Activated T-helper 2 cell treated with anti-CD3 and anti-CD28 coated beads, Interferon-gamma antibody, Interleukin-2, Interleukin-4, amounts not matched to agents 10 μg/mL and 5 μg/mL and 100 μg/mL, durations not matched to agents 14 hours and 24 hours and 36 hours (primary cell): ENCODE measurements at regions not wholly inside any gene's neighbourhood (a gene's known extent, or its start where the extent isn't known, plus 50 kb on each side); places are given as distances from the start of the nearest gene placed in this dataset.

Experiments
- DNase-seq: peaks from one replicate; pipeline ENCODE4 v3.0.0; 2021; ENCODE audit warnings: low spot score
- H3K27ac Mint-ChIP-seq: one replicate; pipeline ENCODE4 v1.8.0; 2021; ENCODE audit warnings: mixed read lengths
- H3K27me3 Mint-ChIP-seq: one replicate; pipeline ENCODE4 v1.8.0; 2021; ENCODE audit warnings: low read depth, mixed read lengths
- H3K36me3 Mint-ChIP-seq: one replicate; pipeline ENCODE4 v1.8.0; 2021; ENCODE audit warnings: low read depth, mixed read lengths
- H3K4me1 Mint-ChIP-seq: one replicate; pipeline ENCODE4 v1.8.0; 2021; ENCODE audit warnings: low read depth, mixed read lengths
- H3K4me3 Mint-ChIP-seq: one replicate; pipeline ENCODE4 v1.8.0; 2021; ENCODE audit warnings: low read depth, mild to moderate bottlenecking, moderate library complexity, mixed read lengths
- H3K9me3 Mint-ChIP-seq: one replicate; pipeline ENCODE4 v1.8.0; 2021; ENCODE audit warnings: mixed read lengths
- intact Hi-C: fragments of 100-400 bp; cut with micrococcal nuclease; formaldehyde crosslinking; loops from one replicate; pipeline ENCODE4 v1.15.1; 2023

- no peaks in the 10 kb centered on the region for H3K4me1 Mint-ChIP-seq
- no peaks in the 10 kb centered on the region for H3K9me3 Mint-ChIP-seq
- DNase-seq: no peak
- no peak overlapping the region for H3K27ac Mint-ChIP-seq
- no peaks in the 10 kb centered on the region for H3K27me3 Mint-ChIP-seq
- H3K4me3 Mint-ChIP-seq: no peak overlapping the region
- intact Hi-C loops: no loop called here
- H3K36me3 Mint-ChIP-seq: no peaks in the 10 kb centered on the region
Observed at GRCh38 chr15:47384341-47384740, 333.0 kb upstream of the SEMA6D start.

GRCh38 chr15:47384776-47385175, 332.5 kb upstream of the SEMA6D start:
- intact Hi-C loops: no loop called here
- H3K4me3 Mint-ChIP-seq: no peak overlapping the region

GRCh38 chr15:47386459-47386858, 330.8 kb upstream of the SEMA6D start:
- no peak for DNase-seq
- intact Hi-C loops: no loop called here
- no peaks in the 10 kb centered on the region for H3K36me3 Mint-ChIP-seq
- no peaks in the 10 kb centered on the region for H3K9me3 Mint-ChIP-seq
- no peak overlapping the region for H3K4me3 Mint-ChIP-seq
- no peaks in the 10 kb centered on the region for H3K27me3 Mint-ChIP-seq
- no peak overlapping the region for H3K27ac Mint-ChIP-seq
- no peaks in the 10 kb centered on the region for H3K4me1 Mint-ChIP-seq

More at GRCh38 chr15:47384776-47385175, 332.5 kb upstream of the SEMA6D start:
- Mint-ChIP-seq H3K27me3 (no peaks in the 10 kb centered on the region), H3K27ac (no peak overlapping the region), H3K4me1 (no peaks in the 10 kb centered on the region), H3K9me3 (no peaks in the 10 kb centered on the region), H3K36me3 (no peaks in the 10 kb centered on the region)
- DNase-seq: no peak

GRCh38 chr15:47388299-47388698, 329.0 kb upstream of the SEMA6D start:
- H3K27me3 Mint-ChIP-seq: no peaks in the 10 kb centered on the region
- no peaks in the 10 kb centered on the region for H3K9me3 Mint-ChIP-seq
- H3K4me1 Mint-ChIP-seq: no peaks in the 10 kb centered on the region
- no peaks in the 10 kb centered on the region for H3K36me3 Mint-ChIP-seq
- H3K4me3 Mint-ChIP-seq: no peak overlapping the region
- no peak for DNase-seq
- H3K27ac Mint-ChIP-seq: no peak overlapping the region
- intact Hi-C loops: no loop called here

- no peak overlapping the region for H3K4me3 Mint-ChIP-seq
- intact Hi-C loops: no loop called here
- H3K36me3 Mint-ChIP-seq: no peaks in the 10 kb centered on the region
- no peak for DNase-seq
- no peaks in the 10 kb centered on the region for H3K9me3 Mint-ChIP-seq
- no peaks in the 10 kb centered on the region for H3K27me3 Mint-ChIP-seq
- no peak overlapping the region for H3K27ac Mint-ChIP-seq
- no peaks in the 10 kb centered on the region for H3K4me1 Mint-ChIP-seq
Observed at GRCh38 chr15:47390208-47390765, 327.0 kb upstream of the SEMA6D start.

- intact Hi-C loops: no loop called here
- no peak overlapping the region for H3K4me3 Mint-ChIP-seq
- no peak for DNase-seq
- no peaks in the 10 kb centered on the region for H3K9me3 Mint-ChIP-seq
- no peaks in the 10 kb centered on the region for H3K27me3 Mint-ChIP-seq
- no peaks in the 10 kb centered on the region for H3K4me1 Mint-ChIP-seq
- no peak overlapping the region for H3K27ac Mint-ChIP-seq
- no peaks in the 10 kb centered on the region for H3K36me3 Mint-ChIP-seq
Observed at GRCh38 chr15:47394286-47394809, 323.0 kb upstream of the SEMA6D start.

GRCh38 chr15:47395076-47395475, 322.2 kb upstream of the SEMA6D start:
- no peak overlapping the region for H3K27ac Mint-ChIP-seq
- H3K4me3 Mint-ChIP-seq: no peak overlapping the region
- intact Hi-C loops: no loop called here

GRCh38 chr15:47397655-47398054, 319.6 kb upstream of the SEMA6D start:
- no peaks in the 10 kb centered on the region for H3K27me3 Mint-ChIP-seq
- DNase-seq: no peak
- intact Hi-C loops: no loop called here
- no peak overlapping the region for H3K4me3 Mint-ChIP-seq
- no peaks in the 10 kb centered on the region for H3K36me3 Mint-ChIP-seq
- no peaks in the 10 kb centered on the region for H3K9me3 Mint-ChIP-seq
- no peaks in the 10 kb centered on the region for H3K4me1 Mint-ChIP-seq
- H3K27ac Mint-ChIP-seq: no peak overlapping the region

More at GRCh38 chr15:47395076-47395475, 322.2 kb upstream of the SEMA6D start:
- Mint-ChIP-seq H3K27me3 (no peaks in the 10 kb centered on the region), H3K36me3 (no peaks in the 10 kb centered on the region), H3K4me1 (no peaks in the 10 kb centered on the region), H3K9me3 (no peaks in the 10 kb centered on the region)
- DNase-seq: no peak

- intact Hi-C loops: no loop called here
- no peak overlapping the region for H3K4me3 Mint-ChIP-seq
- H3K36me3 Mint-ChIP-seq: no peaks in the 10 kb centered on the region
- H3K27ac Mint-ChIP-seq: no peak overlapping the region
- no peak for DNase-seq
- H3K4me1 Mint-ChIP-seq: no peaks in the 10 kb centered on the region
- H3K9me3 Mint-ChIP-seq: no peaks in the 10 kb centered on the region
- H3K27me3 Mint-ChIP-seq: no peaks in the 10 kb centered on the region
Observed at GRCh38 chr15:47398132-47398531, 319.2 kb upstream of the SEMA6D start.

- Mint-ChIP-seq H3K4me3 (no peak overlapping the region), H3K27ac (no peak overlapping the region), H3K9me3 (no peaks in the 10 kb centered on the region), H3K4me1 (no peaks in the 10 kb centered on the region), H3K27me3 (no peaks in the 10 kb centered on the region), H3K36me3 (no peaks in the 10 kb centered on the region)
- intact Hi-C loops: no loop called here
- no peak for DNase-seq
Observed at GRCh38 chr15:47398594-47398993, 318.7 kb upstream of the SEMA6D start.

- no peaks in the 10 kb centered on the region for H3K27me3 Mint-ChIP-seq
- intact Hi-C loops: no loop called here
- no peaks in the 10 kb centered on the region for H3K9me3 Mint-ChIP-seq
- H3K27ac Mint-ChIP-seq: no peak overlapping the region
- no peaks in the 10 kb centered on the region for H3K36me3 Mint-ChIP-seq
- no peak overlapping the region for H3K4me3 Mint-ChIP-seq
- H3K4me1 Mint-ChIP-seq: no peaks in the 10 kb centered on the region
- DNase-seq: no peak
Observed at GRCh38 chr15:47399100-47399499, 318.2 kb upstream of the SEMA6D start.

- no peak for DNase-seq
- H3K36me3 Mint-ChIP-seq: no peaks in the 10 kb centered on the region
- H3K4me3 Mint-ChIP-seq: no peak overlapping the region
- H3K9me3 Mint-ChIP-seq: no peaks in the 10 kb centered on the region
- no peaks in the 10 kb centered on the region for H3K4me1 Mint-ChIP-seq
- intact Hi-C loops: no loop called here
- H3K27me3 Mint-ChIP-seq: no peaks in the 10 kb centered on the region
- no peak overlapping the region for H3K27ac Mint-ChIP-seq
Observed at GRCh38 chr15:47400603-47401002, 316.7 kb upstream of the SEMA6D start.

- H3K36me3 Mint-ChIP-seq: no peaks in the 10 kb centered on the region
- H3K27ac Mint-ChIP-seq: no peak overlapping the region
- no peak overlapping the region for H3K4me3 Mint-ChIP-seq
- no peak for DNase-seq
- intact Hi-C loops: no loop called here
- no peaks in the 10 kb centered on the region for H3K9me3 Mint-ChIP-seq
- no peaks in the 10 kb centered on the region for H3K4me1 Mint-ChIP-seq
- no peaks in the 10 kb centered on the region for H3K27me3 Mint-ChIP-seq
Observed at GRCh38 chr15:47401427-47401826, 315.9 kb upstream of the SEMA6D start.

GRCh38 chr15:47402829-47403228, 314.5 kb upstream of the SEMA6D start:
- Mint-ChIP-seq H3K4me3 (no peak overlapping the region), H3K9me3 (no peaks in the 10 kb centered on the region), H3K36me3 (no peaks in the 10 kb centered on the region), H3K27ac (no peak overlapping the region), H3K27me3 (no peaks in the 10 kb centered on the region), H3K4me1 (no peaks in the 10 kb centered on the region)
- DNase-seq: no peak
- intact Hi-C loops: no loop called here
